Right ventricle myocardium inferior (tissue), 1 donor: ENCODE measurements at regions not wholly inside any gene's neighbourhood (a gene's known extent, or its start where the extent isn't known, plus 50 kb on each side); places are given as distances from the start of the nearest gene placed in this dataset.

Experiments
- ATAC-seq: fragments of 200-7000 bp; cut with Tn5 transposase; one replicate; pipeline ENCODE4 v1.9.1; 2020; ENCODE audit warnings: mild to moderate bottlenecking, moderate library complexity
- DNase-seq: peaks from one replicate; pipeline ENCODE4 v3.0.0; 2021; ENCODE audit errors: missing footprints
- intact Hi-C: fragments of 100-400 bp; cut with DNase I; formaldehyde crosslinking; loops from one replicate; pipeline ENCODE4 v1.11.0; 2022
- donor health status: DM: no; HTN: yes; CAD: no; lungs with severe emphysema.

DNA sequence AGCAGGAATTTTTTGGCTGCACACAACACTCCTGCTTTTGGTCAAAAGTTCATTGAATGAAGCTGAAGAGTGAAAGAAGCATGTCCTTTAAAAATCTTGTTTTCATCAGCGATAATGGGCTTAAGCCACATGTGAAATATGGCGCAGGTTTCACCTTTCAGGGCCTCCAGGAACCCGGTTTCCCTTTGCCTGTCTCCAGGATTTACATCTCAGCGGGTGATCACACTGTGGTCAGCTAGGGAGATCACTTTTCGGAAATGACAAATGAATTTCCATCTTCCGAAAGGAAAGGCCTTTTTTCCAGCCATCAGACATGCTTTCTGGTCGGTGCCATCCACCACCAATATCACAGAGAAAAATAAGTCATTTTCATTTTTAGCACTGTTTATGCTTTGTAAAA, 727.1 kb upstream of the TBX3 start:
- no peak for DNase-seq
- no peak for ATAC-seq
- intact Hi-C loops = no loop called here

DNA sequence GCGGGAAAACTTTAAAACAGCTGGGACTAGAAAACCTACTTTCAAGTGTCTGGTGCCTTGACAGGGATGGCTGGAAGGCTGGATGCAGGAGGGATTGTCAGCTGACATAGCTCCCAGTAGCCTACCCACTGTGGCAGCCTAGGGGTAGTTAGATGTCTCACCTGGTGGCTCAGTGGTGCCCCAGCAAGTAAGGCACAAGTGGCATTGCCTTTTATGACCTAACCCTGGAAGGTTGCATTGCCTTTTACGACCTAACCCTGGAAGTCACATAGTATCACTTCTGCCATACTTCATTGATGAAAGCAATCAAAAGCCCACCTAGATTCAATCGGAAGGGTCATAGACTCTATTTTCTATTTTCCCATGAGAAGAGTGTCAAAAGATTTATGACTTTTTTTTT, 724.7 kb upstream of the TBX3 start:
- ATAC-seq = no peak
- intact Hi-C loops = no loop called here
- DNase-seq = no peak

DNA sequence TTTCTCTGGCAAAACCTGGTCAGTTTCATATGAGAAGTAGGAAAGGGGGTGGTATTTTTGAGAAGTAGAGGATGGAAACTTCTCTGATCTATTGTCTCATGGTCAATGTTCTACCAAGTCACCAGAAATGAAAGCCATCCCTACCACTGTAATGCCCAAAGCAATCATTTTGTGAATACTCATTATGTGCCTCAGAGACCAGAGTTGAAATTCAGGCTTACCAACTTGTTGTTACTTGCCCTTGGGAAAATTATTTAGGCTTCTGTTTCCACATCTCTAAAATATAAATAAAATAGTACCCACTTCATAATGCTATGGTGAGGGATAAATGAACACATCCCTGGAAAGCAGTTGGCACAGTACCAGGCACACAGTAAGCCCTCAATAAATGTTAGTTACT, 723.7 kb upstream of the TBX3 start:
- no peak for ATAC-seq
- DNase-seq = no peak
- intact Hi-C loops = no loop called here

DNA sequence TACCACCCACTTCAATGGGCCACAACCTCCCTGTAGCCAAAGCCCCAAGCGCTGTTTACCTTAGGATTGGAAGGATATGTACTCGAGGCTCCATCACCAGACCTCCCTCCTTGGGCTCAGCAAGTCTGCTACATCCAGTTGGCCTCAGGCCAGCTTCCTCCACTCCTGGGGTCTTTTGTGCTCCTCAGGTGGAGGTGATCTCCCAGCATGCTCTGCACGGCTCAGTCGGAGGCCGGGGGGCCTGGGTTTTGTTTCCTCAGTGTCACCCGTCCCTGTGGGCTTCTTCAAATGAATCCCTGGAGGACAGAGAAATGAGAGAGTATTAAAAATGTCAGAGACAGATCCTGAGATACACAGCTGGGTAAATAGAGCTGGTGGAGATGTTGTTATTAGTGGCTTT, 723.1 kb upstream of the TBX3 start:
- intact Hi-C loops = no loop called here
- no peak for DNase-seq
- no peak for ATAC-seq

DNA sequence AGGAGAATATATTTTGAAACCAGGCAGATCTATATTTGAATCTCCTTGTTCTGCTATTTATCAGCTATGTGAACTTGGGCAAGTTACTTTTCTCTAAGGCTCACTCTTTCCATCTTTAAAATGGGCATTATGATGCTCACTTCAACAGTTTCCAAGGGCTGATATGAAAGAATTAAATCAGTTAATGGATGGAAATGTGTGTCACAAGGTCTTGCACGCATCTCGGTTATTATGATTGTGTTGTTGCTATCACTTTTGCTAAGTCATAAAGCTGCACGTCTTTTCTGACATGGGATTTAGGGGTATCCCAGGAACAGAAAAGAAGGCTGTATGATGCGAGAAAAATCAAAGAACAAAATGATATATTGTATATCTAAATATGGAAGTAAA, 721.5 kb upstream of the TBX3 start:
- ATAC-seq (no peak), DNase-seq (no peak)
- intact Hi-C loops = no loop called here

DNA sequence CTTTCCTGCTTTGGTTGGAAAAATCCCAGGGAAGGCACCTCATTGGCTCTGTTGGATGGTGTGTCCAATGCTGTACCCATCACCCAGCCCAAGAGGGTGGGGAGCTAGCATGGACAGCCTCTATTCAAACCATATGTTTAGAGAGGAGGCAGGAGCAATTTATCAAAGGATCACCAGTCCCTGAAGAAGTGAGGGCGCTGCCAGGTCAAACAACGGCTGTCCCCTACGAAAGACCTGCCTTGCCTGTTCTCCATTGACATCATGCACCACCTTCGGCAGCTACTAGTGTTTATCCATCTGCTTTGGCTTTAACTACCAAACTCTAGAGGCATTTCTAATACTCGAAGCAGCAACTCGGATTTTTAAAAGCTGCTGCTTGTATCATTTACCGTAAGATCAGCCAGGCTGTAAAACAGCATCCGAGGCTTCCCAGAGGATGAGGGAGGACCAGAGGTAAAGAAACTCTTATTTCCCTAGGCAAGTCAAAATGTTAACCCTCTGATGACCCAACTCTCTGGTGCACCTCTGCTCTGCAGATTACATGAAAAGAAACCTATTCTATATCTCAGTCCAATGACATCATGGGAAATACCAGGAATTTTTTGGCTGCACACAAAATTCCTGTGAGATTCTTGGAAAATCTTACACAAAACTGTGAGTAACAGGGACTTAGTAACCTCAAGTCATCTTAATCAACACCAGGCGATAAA, 720.9 kb upstream of the TBX3 start:
- no peak for ATAC-seq
- intact Hi-C loops = no loop called here

DNA sequence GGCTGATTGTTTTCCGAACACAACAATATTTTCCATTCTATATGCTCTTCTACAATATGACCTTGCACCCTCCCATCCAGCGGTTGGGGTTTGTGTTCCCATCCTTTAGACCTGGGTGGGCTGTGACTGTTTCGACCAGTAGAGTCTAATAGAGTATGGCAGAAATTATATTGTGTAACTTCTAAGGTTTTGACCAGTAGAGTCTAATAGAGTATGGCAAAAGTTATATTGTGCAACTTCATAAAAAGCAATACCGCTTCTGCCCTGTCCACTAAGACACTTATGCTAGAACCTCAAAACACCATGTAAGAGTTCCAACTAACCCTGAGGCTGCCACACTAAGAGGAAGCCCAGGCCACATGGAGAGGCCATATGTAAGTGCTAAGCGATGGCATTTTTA, 719.7 kb upstream of the TBX3 start:
- DNase-seq (no peak), ATAC-seq (no peak)
- intact Hi-C loops = no loop called here

More for the DNA sequence above, 720.9 kb upstream of the TBX3 start:
- DNase-seq = no peak

DNA sequence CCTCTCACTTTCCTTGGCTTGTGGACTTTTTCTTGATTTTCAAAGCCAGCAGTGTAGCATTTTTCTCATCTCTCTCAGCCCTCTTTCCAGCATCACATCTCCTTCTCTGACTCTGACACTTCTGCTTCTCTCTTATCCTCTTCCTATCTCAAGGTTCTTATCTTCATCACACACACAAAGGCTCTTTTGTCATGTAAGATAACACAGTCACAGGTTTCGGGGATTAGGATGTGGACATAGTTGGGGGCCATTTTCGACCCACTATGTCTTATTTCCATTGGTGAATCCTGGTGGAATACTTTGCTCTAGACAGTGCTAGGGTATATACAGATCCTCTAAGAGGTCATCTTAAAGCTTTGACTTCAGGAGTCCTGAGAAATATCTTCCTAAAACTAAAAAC, 719.3 kb upstream of the TBX3 start:
- no peak for ATAC-seq
- intact Hi-C loops = no loop called here
- no peak for DNase-seq

DNA sequence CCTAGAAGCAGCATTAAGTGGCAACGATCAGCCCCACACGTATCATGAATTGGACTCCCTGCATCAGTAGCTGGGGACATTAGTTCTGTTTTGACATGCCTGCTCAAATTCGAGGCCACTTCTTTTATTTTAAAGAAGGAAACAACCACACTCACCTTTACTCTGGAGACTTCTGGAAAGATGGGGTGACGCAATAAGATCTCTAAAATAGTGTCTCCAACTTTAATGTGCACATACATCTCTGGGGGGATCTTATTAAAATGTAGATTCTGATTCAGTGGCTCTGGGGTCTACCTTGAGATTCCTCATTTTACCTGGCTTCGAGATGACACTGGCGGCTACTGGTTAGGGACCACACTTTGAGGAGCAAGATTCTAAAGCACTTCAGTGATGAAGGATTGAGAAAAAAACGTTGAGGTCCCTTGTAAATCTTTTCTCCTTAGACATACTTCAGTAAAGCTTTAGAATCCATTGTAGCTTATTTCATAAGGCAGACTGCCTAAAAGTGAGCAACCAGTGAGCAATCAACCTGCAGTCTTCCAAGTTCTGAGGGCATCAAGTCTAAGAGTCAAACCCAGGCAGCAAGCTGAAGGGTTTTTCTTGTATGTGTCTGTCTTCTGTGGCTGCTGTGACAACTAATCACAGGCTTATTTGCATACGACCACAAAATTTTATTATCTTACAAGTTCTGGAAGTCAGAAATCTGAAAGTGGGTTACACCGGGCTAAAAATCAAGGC, 718.6 kb upstream of the TBX3 start:
- DNase-seq (no peak), ATAC-seq (no peak)
- intact Hi-C loops = no loop called here

DNA sequence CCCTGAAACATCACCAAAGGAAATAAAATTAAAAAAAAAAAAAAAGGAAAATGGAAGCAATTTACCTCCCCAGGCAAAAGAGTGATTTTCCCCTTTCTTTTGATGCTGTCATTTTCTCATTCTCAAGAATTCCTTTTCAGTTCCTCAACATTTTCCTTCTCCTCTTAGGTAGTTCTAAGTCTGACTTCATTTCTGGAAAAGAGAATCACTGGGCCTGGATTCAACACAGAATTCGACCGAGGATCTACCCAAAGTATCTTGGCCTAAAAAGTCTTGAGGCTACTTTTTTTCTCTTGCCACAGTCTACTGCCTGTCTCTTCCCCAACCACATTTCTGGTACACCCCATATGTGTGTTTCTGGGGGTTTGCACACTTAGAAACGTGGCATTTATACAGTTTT, 717.8 kb upstream of the TBX3 start:
- intact Hi-C loops = no loop called here
- ATAC-seq = no peak
- no peak for DNase-seq

DNA sequence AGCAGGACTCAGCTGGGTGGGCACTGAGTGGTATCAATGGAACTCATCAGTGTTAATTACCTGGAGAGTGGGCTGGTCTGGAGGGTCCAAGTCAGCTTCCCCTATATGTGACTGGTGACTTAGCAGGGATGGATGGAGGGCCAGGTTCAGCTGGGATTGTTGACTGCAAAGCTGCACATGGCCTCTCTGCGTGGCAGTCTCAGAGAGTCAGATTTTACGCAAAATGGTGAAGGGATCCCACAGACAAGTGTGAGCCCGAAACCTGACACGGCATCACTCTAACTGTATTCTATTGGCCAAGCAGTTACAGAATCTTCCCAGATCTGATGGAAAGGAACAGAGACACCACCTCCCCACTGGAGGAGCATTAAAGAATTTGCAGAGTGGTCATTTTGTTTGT, 716.0 kb upstream of the TBX3 start:
- no peak for ATAC-seq
- intact Hi-C loops = no loop called here
- no peak for DNase-seq

DNA sequence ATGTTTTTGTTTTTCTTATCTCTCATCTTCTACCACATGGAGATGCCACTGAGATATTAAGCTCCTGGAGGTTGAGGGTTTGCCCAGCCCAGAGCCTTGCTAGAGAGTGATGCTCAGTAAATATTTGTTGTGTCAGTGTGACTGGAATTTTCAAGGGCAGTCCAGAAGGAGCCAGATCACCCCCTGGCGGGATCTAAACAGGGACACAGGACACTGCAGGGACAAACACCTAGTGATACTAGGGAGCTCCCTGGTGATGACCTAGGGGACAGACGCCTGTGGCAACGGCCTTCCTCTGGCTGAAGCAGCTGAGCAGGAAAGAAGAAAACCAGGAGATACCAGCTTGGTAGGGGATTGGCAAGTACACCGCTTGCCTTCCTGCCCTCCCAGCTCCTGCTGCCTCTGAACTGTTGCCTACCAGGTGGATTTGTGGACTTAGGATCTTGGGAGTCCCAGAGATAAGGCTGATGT, 714.4 kb upstream of the TBX3 start:
- intact Hi-C loops = no loop called here
- no peak for DNase-seq
- ATAC-seq = no peak

DNA sequence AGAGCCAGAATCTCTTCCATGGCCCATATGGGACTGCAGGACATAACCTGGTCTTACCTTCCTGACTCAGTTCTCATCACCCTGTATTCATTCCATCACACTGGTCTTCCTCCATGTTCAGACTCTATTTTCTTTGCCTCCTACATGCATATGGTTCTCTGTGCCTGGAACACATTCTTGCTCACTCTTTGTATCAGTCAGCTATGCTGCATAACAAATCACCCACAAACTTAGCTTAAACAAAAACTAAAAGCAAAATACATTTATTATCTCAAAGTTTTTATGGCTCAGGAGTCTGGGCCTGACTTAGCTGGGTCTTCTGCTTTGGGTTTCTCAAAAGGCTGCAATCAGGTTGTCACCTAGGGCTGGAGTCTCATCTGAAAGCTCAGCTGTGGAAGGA, 712.6 kb upstream of the TBX3 start:
- ATAC-seq (no peak), DNase-seq (no peak)
- intact Hi-C loops = no loop called here

DNA sequence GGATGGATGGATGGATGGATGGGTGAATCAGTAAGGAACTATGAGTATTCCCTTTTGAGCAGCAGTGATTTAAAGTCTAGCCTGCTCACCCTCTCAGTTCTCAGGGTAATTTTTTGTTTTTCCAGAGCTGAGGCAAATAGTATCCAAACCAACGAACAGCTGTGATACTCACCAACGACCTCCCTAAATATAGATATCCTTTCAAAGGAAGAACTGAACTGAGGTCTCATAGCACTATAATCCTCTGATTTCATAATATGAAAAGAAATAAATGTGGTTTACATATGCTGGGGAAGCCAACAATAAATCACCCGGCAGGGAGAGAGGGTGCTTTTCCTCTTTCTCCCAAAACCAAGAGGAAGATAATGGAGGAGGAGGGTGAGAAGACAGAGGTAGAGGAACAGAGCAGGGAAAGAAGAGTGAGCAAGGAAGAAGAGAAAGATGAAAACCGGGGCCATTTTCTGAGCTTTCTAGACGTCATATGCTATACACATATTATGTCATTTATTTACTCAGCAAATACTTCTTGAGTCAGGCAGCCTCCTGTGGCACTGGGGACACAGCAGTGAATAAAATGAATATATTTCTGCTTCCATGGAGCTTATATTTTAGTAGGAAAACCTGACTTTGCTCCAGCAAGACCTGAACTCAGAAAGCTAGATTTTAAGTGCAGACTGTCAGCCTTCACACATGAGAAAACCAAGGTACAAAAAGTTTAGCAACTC, 710.7 kb upstream of the TBX3 start:
- ATAC-seq (no peak), DNase-seq (no peak)
- intact Hi-C loops = no loop called here

DNA sequence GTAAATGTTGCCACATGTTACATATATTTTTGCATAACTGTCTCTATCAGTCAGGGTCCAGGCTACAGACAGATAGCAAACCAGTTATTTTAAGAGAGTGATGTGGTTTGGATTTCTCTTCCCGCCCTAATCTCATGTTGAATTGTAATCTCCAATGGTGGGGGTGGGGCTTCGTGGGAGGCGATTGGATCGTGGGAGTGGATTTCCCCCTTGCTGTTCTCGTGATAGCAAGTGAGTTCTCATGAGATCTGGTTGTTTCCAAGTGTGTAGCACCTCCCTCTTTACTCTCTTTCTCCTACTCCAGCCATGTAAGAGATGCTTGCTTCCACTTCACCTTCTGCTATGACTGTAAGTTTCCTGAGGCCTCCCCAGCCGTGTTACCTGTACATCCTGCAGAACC, 704.2 kb upstream of the TBX3 start:
- ATAC-seq (no peak), DNase-seq (no peak)
- intact Hi-C loops = no loop called here

DNA sequence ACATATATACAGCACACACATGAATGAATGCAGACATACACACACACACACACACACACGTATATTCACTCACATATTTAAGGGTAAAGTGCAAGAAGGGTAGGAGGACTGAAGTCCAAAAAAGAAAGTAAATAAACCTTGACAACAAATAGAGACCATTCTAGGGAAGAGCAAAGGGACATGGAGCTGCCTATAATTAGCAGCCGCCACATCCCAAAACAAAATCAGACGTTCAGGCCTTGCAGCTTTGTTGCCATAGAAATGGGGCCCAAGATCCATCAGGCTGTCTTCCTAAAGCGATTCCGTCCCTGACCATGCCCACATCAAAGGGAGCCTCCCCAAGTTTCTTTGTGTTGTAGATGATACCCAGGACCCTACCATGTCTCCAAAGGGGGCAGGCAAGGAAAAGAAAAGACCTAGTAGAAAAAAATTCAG, 703.5 kb upstream of the TBX3 start:
- intact Hi-C loops = no loop called here
- DNase-seq = no peak
- no peak for ATAC-seq

DNA sequence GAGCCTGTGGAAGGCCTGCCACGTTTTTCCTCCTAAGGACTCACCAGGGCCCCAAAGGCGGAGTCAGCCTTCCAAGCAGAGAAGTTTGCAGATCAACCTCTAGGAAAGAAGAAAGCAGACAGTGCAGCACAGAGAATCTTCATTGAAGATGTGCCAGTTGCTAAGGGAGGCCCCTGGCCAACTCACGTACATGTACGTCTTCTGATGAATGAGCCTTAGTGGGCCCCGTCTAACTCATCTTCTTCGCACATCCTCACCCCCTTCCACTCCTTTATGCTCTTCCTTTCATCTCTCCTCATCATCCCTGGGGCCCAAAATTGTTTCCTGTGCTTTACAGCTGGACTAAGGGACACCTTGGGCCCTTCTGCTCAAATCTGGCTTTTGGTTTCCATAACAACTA, 703.0 kb upstream of the TBX3 start:
- DNase-seq (no peak), ATAC-seq (no peak)
- intact Hi-C loops = no loop called here

DNA sequence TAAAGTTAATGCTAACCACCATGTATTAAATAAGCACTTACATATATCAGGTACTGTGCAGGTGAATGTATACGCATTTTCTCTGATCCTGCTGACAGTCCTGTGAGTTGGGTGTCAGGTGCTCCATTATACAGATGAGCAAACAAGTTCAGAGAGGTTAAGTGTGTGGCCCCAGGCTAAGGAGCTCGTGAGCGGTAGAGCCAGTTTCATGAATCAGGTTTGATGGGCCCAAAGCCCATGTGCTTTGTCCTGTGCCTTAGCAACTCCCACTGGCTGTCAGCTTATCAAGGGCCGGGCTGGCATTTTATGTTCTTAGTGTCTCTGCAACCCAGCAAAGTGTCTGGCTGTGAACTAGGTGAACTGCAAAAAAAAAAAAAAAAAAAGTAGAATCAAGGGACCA, 701.2 kb upstream of the TBX3 start:
- ATAC-seq (no peak), DNase-seq (no peak)
- intact Hi-C loops = no loop called here

DNA sequence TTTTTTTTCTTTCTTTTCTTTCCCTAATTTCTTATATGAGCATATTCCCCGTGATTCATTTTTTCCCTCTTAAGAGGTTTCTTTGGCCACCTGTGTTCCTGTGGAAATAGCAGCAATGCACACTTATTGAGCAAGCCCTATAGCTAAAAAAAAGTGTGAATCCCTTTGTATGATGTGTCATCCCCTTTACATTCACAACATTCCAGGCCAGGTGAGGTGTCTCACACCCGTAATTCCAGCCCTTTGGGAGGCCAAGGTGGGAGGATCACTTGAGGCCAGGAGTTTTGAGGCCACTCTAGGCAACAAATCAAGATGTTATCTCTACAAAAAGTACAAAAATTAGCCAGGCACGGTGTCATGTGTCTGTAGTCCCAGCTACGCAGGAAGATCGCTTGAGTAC, 700.4 kb upstream of the TBX3 start:
- DNase-seq (no peak), ATAC-seq (no peak)
- intact Hi-C loops = no loop called here

DNA sequence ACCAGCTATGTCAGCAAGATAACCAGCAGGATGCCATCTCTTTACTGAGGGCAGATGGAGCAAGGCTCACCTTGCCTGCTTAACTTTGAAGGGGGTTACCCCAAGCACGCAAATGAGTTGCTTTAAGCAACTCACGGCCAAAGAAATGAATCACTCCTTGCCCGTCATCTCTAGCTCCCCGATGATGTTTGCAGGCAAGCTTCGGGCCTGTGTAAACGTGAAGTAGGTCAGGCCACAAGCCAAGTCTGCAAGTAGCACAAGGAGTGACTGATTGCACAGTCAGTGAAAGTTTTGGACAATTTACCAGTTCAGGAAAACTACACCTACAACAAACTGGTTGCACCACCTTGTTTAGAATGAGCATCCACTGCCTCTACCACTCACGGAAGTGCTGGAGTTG, 699.7 kb upstream of the TBX3 start:
- DNase-seq (no peak), ATAC-seq (no peak)
- intact Hi-C loops = no loop called here
